Right cardiac atrium (tissue), 5 donors: ENCODE measurements at regions not wholly inside any gene's neighbourhood (a gene's known extent, or its start where the extent isn't known, plus 50 kb on each side); places are given as distances from the start of the nearest gene placed in this dataset.
"Not testable (repeated sequence)": the region's sequence is repeated elsewhere in the genome, so short reads cannot be mapped to it uniquely, and the experiment has no call there.

ENCODE experiments used
- ATAC-seq, 2 donors: fragments of 200-7000 bp; cut with Tn5 transposase; one replicate each; pipeline versions ENCODE4 v1.8.0 to v1.9.1; 2020; ENCODE audit warnings: moderate library complexity in 2 of 2, mild to moderate bottlenecking in 1 of 2
- DNase-seq, 3 donors: peaks; one replicate each; pipeline ENCODE4 v3.0.0-alpha.2; 2020
- H3K27ac ChIP-seq: one replicate; pipeline ENCODE4 v1.5.1; 2013; ENCODE audit warnings: mild to moderate bottlenecking, low read length, control low read depth, moderate library complexity
- H3K27me3 ChIP-seq: one replicate; pipeline ENCODE4 v1.6.1; 2013; ENCODE audit not compliant: control insufficient read depth, insufficient read depth
- H3K4me1 ChIP-seq: one replicate; pipeline ENCODE4 v1.6.1; 2013; ENCODE audit warnings: low read length; ENCODE audit not compliant: control insufficient read depth, insufficient read depth
- H3K4me3 ChIP-seq: one replicate; pipeline ENCODE4 v1.5.1; 2013; ENCODE audit warnings: low read length, control low read depth
- H3K9me3 ChIP-seq: one replicate; pipeline ENCODE4 v1.6.1; 2013; ENCODE audit warnings: low read length; ENCODE audit not compliant: control insufficient read depth
- WGBS: extraction: QIAGEN DNeasy Blood & Tissue Kit; methylation state at CpG from one replicate; pipeline ENCODE4 v1.1.7; 2013; 5-methylcytosine and 5-hydroxymethylcytosine counted together
- intact Hi-C, 4 donors: fragments of 100-400 bp; cut with DNase I; formaldehyde crosslinking; loops; one replicate each; pipeline versions ENCODE4 v1.11.0 to v1.14.0; 2022 to 2023
- donor health status: healthy with polysubstance abuse.
- donor health status: DM: no; HTN: yes; CAD: no.
- donor health status: DM: no; HTN: no; CAD: no.
- donor health status: DM: no; HTN: yes; CAD: no; lungs with severe emphysema.
- donor health status: DM: yes; HTN: yes; CAD: no.

GRCh38 chr7:89616829-89617228 is 537.4 kb upstream of the STEAP1 start:
- H3K4me3 ChIP-seq, H3K4me1 ChIP-seq, H3K9me3 ChIP-seq, H3K27ac ChIP-seq, DNase-seq, intact Hi-C loops, H3K27me3 ChIP-seq, ATAC-seq: not testable (repeated sequence)
- WGBS, result 90% methylated on average over 6 of the region's 6 CpGs

DNA sequence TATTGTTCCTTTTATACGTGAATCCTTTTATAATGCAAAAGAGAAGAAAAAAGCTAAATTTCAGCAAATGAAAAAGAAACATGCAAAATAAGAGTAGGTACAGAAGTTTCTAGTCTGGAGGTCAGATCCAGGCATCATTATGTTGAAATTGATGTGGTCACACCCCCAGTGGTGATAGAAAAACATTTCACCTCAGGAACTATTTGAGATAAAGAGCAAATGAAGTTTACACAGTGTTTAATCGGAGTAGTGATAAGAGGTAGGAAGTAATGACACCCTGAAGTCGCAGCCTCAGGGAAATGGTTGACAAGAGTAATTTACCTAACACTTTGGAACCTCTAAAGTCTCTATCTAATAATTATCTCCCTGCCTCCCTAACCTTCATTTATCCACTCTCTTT is 536.0 kb upstream of the STEAP1 start:
- DNase-seq (no peak), ATAC-seq (no peak)
- Histone ChIP-seq H3K9me3 (no peaks in the 10 kb centered on the region), H3K4me1 (no peaks in the 10 kb centered on the region), H3K27me3 (no peaks in the 10 kb centered on the region), H3K27ac (no peak overlapping the region), H3K4me3 (no peak overlapping the region)
- intact Hi-C loops, result no loop called here
- 32% methylated on average over 3 of the region's 3 CpGs for WGBS

- Histone ChIP-seq H3K4me1 (no peaks in the 10 kb centered on the region), H3K27ac (no peak overlapping the region), H3K4me3 (no peak overlapping the region), H3K9me3 (no peaks in the 10 kb centered on the region), H3K27me3 (no peaks in the 10 kb centered on the region)
- WGBS, result 79% methylated on average over 4 of the region's 4 CpGs
- ATAC-seq (no peak), DNase-seq (no peak)
- intact Hi-C loops, result loop anchor here in 2 of 4 donors (10.0 kb wide), 2 partner anchors 837 to 1377 kb away; no protein-coding TSS in a partner anchor
Observed at GRCh38 chr7:89621925-89622641, 532.2 kb upstream of the STEAP1 start.

DNA sequence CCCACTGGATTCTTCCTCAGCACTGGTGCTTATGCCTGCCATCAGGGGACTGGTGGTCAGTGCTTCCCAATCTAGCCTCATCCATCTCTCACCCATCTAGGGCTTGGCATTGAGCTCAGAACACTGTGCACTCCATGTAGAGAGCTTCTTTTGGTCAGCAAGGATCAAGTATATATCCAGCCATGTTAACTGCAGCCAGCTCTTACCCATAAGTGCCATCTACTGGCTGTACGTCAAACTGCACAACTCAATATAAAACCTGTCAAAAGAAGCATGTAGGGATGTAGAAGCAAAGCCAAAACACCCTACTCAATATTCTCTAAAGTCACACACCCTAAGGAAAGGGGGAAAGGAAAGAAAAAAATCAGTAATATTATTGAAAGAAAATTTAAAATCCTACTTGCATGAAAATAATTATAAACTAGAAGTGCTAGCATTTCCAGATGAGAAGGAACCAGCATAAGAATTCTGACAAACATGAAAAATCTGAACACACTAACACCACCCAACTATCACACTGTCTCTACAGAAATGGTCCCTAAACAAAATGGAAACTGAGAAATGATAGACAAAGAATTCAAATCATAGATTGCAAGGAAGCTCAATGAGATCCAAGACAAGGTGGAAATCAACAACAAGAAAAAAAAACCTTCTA is 531.1 kb upstream of the STEAP1 start:
- Histone ChIP-seq H3K27ac (no peak overlapping the region), H3K27me3 (no peaks in the 10 kb centered on the region), H3K9me3 (no peaks in the 10 kb centered on the region), H3K4me3 (no peak overlapping the region), H3K4me1 (no peaks in the 10 kb centered on the region)
- ATAC-seq (peak; percentile 52 to 65), DNase-seq (no peak)
- intact Hi-C loops, result loop anchor here in 2 of 4 donors (10.0 kb wide), 2 partner anchors 838 to 1378 kb away; no protein-coding TSS in a partner anchor
- WGBS, result 5% methylated on average over 1 of the region's 1 CpG

- not testable (repeated sequence) for H3K4me3 ChIP-seq, H3K4me1 ChIP-seq, H3K27me3 ChIP-seq, DNase-seq, H3K27ac ChIP-seq, ATAC-seq, H3K9me3 ChIP-seq
- intact Hi-C loops, result loop anchor here in 2 of 4 donors (10.0 kb wide), 2 partner anchors 839 to 1379 kb away; no protein-coding TSS in a partner anchor
- WGBS, result 89% methylated on average over 5 of the region's 5 CpGs
Observed at GRCh38 chr7:89624155-89624554, 530.1 kb upstream of the STEAP1 start.

DNA sequence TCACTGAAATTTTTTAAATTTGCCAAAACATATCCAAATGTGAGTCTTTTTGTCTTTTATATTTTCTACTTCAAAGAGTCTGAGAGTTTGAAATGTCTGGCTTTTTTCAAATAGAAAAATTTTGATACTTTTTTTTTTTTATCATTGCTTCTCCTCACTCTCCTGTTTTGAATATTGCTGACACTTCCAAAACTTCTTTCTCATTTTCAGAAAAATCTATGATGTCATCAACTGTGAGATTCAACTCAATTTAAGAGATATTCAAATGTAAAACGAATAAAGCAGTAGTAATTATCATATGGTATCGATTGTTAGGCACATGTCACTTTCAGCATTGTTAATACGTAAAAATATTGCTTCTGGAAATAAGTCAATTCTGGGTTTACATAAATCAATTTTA is 505.8 kb upstream of the STEAP1 start:
- H3K27ac ChIP-seq, result no peak overlapping the region
- H3K9me3 ChIP-seq, result no peaks in the 10 kb centered on the region
- WGBS, result 78% methylated on average over 3 of the region's 3 CpGs
- DNase-seq (no peak), ATAC-seq (no peak)
- no peaks in the 10 kb centered on the region for H3K4me1 ChIP-seq
- H3K27me3 ChIP-seq, result no peaks in the 10 kb centered on the region
- H3K4me3 ChIP-seq, result no peak overlapping the region
- intact Hi-C loops, result no loop called here

- no peak for DNase-seq
- Histone ChIP-seq H3K27ac (no peak overlapping the region), H3K4me1 (no peaks in the 10 kb centered on the region), H3K27me3 (no peaks in the 10 kb centered on the region), H3K4me3 (no peak overlapping the region), H3K9me3 (no peaks in the 10 kb centered on the region)
- ATAC-seq, result no peak
- intact Hi-C loops, result no loop called here
- 74% methylated on average over 1 of the region's 1 CpG for WGBS
Observed at GRCh38 chr7:89655946-89656345, 498.3 kb upstream of the STEAP1 start.

DNA sequence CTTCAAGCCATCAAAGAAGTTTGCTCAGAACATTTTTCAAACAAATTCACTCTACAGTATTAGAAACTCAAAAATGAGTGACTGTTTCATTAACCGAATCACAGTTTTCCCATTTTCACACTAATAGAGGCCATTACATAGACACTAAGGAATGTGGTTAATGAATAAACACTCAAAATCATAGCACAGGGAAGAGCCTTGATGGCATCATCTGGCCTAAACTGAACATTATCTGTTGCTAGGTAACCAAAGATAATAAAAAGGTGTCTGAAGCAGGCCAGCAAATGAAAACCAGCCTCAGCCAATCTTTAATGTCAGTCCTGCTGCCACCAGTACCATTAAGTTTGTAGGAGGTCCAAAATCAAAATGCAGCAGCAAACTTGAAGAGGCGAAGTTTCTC is 492.4 kb upstream of the STEAP1 start:
- Histone ChIP-seq H3K27me3 (no peaks in the 10 kb centered on the region), H3K27ac (no peak overlapping the region), H3K4me3 (no peak overlapping the region), H3K9me3 (no peaks in the 10 kb centered on the region), H3K4me1 (no peaks in the 10 kb centered on the region)
- ATAC-seq (no peak), DNase-seq (no peak)
- 66% methylated on average over 2 of the region's 2 CpGs for WGBS
- intact Hi-C loops, result no loop called here

DNA sequence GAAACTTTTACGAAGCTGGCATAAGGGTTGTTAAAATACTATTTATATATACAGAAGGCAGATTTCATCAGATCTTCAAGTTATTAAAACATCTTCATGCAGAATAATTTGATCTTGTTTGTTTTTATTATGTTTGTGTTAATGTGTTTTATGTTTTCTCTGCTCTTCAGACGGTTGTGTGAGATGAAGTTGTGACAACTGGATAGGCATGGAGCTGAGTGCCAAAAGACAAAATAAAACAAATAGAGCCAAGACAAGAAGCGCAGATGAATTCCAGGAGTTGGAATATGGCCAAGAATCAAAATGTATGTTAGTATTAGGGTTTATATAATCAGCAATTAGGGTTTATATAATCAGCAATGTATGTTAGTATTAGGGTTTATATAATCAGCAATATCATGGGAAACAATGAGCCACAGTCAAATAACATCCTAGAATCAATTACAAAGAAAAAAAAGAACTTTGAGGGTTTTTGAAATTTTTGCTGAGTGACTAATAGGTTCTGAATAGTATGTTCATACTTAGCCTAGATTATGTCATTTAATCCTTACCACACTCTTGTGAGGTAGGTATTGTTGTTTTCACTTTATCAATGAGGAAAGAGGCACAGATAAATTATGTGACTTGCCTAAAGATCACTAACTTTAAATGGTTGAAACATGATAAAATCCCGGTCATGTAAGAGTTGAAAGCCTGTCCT is 488.0 kb upstream of the STEAP1 start:
- H3K9me3 ChIP-seq, result no peaks in the 10 kb centered on the region
- WGBS, result 56% methylated on average over 4 of the region's 4 CpGs
- ATAC-seq, result no peak
- no peak overlapping the region for H3K4me3 ChIP-seq
- DNase-seq, result no peak
- H3K27me3 ChIP-seq, result no peaks in the 10 kb centered on the region
- intact Hi-C loops, result no loop called here
- H3K4me1 ChIP-seq, result no peaks in the 10 kb centered on the region
- H3K27ac ChIP-seq, result no peak overlapping the region

GRCh38 chr7:89680161-89680560 is 474.1 kb upstream of the STEAP1 start:
- intact Hi-C loops, result no loop called here
- no peak for ATAC-seq
- WGBS, result 60% methylated on average over 2 of the region's 2 CpGs

DNA sequence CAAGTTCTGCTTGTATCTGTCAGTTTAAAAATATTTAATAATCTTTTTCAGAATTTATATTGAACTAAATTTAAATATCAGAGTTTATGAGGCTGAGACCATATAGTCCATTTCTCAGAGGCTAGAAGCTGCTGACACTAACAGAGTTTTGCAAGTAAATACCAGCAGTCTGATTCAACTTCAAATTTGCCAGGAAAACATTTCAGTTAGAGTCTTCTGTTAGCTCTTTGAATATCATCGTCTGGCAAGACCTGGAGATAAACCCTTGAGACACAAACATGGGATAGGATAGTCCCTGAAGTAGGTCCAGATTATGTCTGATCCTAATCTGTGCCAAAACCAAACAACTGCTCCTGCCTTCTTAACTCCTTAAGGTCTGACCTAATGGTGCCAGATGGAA is 472.8 kb upstream of the STEAP1 start:
- Histone ChIP-seq H3K4me3 (no peak overlapping the region), H3K4me1 (no peaks in the 10 kb centered on the region), H3K9me3 (no peaks in the 10 kb centered on the region), H3K27me3 (no peaks in the 10 kb centered on the region), H3K27ac (no peak overlapping the region)
- ATAC-seq (no peak), DNase-seq (no peak)
- intact Hi-C loops, result no loop called here
- WGBS, result 37% methylated on average over 1 of the region's 1 CpG

More at GRCh38 chr7:89680161-89680560, 474.1 kb upstream of the STEAP1 start:
- H3K27ac ChIP-seq, result no peak overlapping the region
- no peaks in the 10 kb centered on the region for H3K27me3 ChIP-seq
- H3K4me1 ChIP-seq, result no peaks in the 10 kb centered on the region
- H3K9me3 ChIP-seq, result no peaks in the 10 kb centered on the region
- H3K4me3 ChIP-seq, result no peak overlapping the region
- no peak for DNase-seq
